ENCODE measurements at regions not wholly inside any gene's neighbourhood (a gene's known extent, or its start where the extent isn't known, plus 50 kb on each side); places are given as distances from the start of the nearest gene placed in this dataset.
"Not testable (repeated sequence)": the region's sequence is repeated elsewhere in the genome, so short reads cannot be mapped to it uniquely, and the experiment has no call there.

DNA sequence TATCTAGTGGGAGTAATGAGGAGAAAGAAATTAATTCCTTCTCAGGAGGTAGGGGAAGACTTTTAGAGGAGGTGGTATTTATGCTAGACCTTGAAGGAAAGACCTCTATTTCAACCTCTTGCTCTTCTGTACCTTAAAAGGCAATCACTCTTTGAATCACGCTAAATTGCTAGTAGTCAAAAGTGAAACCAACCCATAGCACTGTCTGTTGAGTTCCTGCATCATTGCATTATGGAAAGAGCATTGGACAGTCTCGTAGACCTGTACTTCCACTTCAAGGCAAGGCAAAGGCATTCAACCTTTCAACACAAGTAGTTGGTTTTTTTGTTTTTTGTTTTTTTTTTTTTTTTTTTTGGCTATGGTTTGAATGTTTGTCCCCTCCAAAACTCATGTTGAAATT lies 770.4 kb downstream of the ETS1 start:
- DNase-seq: no peak

DNA sequence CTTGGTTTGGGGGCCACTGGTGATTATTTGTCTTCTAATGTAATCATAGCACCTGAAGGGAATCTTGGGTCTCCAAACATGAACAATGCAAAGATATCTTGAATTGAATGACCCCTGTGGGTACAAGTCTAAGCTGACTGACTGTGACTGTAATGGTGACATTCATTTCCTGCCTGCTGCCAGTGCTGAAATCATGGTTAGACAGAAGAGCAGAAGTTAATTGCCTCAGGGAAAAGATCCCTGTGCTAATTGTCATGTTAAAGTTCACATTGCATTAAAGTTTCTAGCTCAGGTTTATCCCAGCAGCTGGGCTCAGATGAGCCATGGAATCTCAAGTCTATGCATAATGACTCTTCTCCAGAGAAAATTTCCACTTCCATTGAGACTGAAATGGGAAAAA lies 772.0 kb downstream of the ETS1 start:
- no peak for DNase-seq

DNA sequence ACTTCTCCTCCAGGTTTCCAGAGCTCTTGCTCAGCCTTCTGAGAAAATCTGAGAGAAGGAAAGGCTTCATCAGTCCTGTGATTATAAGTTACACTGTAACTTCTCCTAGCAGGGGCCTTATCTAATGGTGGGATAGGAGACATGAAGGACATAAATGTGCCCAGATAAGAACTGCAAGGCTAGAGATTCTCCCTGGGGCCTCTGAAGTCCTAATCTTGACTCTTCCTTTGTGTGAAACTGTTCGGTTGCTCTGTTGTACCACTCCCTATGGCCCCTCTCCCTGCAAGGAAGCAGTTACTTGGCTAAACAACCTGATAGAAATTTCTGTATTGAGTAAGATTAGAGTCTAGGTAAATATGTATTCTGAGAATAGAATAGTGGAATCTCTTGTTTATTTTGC lies 780.9 kb downstream of the ETS1 start:
- DNase-seq: no peak

DNA sequence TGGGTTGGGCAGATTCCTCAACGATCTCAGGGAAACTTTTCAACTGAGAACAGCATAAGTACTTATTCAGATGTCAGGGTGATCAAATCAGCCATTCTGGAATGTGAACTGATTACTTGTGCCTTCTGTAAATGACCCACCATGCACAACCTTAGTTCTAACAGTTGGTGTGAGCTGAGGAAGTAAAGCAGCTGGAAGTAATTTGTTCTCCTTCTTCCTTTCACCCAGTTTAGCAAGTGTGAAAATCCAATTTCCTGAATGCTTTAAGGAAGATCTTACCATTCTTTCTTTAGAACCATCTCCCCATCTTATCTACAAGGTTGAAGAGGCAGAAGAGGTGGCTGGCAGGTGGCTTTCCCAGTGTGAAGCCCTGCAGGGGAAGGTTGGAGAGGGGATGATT lies 781.6 kb downstream of the ETS1 start:
- no peak for DNase-seq

DNA sequence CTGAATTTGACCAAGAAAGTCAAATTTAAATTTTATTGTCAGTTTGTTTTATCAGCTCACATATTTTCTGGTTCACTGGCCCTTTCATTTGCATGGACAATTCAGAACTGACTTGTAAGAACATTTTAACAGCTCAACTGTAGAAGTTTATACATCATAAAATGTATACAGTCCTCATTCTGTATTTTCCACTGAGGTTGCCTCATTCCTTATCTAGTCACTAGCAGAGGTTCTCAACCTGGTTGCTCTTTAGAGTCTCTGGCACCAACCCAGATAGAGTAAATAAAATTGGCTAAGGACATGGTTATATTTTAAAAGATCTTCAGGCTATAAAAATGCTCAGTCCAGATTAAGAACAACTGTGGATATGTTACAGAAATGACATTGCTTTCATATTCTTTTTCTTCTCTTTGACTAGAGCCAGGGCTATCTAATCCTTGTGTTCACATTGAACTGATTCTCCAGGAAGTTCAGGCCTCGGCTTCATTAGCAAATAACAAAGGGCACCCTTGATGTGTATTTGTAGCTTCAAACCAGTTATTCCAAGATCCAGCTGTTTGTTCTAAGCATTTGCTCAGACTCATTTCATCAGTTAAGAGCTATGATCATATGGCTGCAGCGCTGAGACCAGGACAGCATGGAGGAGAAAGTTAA lies 782.5 kb downstream of the ETS1 start:
- no peak for DNase-seq

DNA sequence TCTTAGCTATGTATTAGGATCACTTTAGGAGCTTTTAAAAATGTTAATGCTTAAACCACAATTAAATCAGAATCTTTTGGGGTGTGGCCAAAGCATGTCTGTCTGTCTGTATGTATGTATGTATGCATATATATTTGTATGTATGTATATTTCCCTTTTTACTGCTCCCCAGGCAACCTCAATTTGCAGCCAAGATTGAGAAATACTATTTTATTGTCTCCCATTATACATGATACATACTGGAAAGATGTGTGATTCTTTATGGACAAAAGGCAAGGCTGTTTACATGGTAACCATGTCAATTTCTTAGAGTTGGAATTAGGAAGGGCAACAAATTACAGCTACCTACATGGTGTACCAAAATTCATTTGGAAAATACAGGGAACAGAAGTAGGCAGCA lies 783.6 kb downstream of the ETS1 start:
- DNase-seq: no peak

DNA sequence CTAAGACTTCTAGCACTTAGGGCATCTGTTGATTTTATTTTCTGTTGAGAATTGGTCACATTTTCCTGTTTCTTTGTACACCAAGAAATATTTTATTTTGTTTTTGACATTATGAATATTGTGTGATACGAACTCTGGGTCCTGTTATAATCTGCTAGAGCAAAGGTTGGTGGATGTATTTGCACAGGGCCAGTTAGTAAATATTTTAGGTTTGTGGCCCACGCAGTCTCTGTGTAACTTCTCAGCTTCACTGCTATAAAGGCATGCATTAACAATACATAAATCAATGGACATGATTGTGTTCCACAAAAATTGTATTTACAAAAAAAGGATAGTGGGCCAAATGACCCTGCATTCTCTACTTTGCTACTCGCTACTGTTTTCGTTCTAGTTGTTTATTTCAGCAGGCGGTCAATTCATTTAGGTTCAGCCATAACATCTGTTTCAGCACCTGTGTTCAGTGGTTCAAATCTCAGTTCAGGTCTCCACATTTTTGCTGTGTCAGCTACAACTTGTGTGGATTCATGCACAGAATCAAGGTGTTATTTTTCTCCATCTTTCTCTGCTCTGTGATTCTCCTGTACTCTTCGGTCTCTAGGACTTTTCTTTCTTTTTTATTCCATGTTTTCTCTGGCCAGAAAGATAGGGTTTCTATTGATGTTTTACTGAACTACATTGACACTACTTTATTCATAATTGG lies 786.2 kb downstream of the ETS1 start:
- no peak for DNase-seq

DNA sequence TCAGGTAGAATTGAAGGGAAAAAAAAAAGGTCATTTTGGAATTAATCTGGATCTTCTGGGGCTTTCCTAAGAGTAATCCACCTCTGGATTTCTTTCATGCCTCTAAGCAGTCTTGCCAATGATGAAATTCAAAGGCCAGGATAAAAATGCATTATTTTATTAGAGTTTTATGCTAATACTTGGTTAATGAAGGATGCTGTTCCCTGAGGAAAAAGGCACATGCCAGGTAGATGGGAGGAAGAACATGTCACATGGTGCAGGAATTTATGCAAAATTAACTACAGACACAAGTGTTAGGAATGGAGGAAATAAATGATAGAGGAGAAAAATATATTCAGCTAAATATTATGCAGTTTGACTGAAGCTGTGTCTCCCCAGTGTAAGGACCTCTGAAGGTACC lies 792.0 kb downstream of the ETS1 start:
- DNase-seq: no peak

DNA sequence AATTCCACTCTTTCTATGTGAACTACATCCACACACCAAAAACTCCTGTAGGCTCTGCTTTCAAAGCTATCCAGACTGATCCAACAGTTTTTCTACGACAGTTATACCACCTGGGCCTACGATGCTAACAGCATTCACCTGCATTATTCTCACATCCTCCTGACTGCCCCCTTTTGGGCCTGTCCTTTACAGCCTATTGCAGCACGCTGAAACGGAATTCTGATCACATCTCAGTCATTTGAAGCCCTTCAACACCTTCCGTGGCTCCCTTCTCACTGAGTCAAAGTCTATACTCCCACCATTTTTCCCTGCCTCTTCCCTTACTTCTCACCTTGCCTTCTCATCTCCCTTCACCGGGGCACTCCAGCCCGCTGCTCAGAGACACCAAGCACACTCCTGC lies 791.3 kb upstream of the KIRREL3 start:
- DNase-seq: no peak

DNA sequence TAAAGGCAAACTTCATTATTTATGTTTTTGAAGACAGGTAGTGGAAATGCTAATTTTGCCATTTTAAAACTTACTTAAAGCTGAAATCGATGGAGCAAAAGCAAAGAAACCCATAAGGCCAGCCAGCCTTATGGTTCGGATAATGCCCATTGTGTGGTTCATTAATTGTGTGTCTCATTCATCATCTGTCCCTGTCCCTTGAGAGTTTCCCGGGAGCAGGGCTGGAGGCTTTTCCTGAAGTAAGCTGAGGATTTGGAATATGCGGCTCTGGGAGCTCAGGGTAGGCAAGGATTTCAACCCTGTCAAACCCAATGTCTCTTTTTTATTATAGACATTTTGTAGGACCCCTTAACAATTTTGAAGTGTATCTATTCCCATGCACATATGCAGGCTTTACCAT lies 790.0 kb upstream of the KIRREL3 start:
- no peak for DNase-seq

DNA sequence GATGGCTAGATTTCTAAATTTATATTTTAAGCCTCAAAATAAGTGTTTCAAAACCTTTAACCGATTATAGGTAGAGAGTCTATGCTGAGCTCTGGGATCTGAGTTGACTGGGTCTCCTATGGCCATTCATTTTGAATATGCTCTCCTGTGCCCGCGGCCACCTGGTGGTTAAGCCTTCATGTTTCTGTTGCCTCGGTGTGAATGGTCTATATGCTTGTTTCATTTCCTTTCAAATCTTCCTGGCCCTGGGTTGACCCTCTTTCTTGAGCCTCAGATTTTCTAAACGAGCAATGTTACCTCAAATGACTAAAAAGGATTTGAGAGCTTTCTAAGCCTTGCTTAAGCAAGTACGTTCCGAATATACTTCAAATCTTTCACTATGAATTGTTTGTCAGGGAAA lies 789.4 kb upstream of the KIRREL3 start:
- DNase-seq: no peak

DNA sequence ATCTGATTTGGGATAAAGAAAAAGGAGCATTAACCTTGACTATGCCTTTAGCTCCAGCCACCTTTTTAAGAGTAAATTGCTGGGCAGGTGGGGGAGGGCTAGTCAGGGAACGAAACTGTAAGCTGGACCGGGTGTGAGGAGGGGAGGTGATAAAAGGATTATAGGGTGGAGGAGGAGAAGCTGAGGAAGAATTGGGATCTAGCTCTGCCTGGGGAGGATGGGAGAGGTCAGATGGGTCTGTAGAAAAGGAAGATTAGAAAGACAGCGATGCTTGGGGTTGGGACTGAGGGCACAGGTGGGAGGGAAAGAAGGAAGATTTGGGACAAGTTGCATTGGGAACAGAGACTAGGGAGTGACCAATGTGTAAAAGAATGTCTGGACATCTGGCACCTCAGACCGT lies 772.4 kb upstream of the KIRREL3 start:
- DNase-seq: not testable (repeated sequence)

DNA sequence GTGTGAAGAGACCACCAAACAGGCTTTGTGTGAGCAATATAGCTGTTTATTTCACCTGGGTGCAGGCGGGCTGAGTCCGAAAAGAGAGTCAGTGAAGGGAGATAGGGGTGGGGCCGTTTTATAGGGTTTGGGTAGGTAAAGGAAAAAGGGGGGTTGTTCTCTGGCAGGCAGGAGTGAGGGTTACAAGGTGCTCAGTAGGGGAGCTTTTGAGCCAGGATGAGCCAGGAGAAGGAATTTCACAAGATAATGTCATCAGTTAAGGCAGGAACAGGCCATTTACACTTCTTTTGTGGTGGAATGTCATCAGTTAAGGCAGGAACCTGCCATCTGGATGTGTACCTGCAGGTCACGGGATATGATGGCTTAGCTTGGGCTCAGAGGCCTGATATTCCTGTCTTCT lies 768.4 kb upstream of the KIRREL3 start:
- DNase-seq: not testable (repeated sequence)

DNA sequence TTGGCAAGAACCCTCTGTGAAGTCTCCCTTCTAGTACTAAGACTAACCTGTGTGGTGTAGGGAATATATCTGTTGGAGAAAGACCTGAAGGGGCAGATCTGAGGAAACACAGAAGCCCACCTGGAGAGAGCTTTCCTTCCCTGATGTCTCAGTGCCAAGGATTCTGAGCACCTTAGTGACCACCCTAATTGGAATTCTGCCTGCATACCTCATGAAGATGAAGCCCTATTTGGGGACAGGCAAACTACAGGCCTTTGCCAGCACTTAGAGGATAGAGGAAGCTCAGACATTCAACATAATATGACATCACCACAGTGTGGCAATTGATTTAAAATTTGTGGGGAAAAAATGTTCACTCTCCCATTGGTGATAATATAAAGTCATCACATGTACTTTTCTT lies 766.2 kb upstream of the KIRREL3 start:
- DNase-seq: no peak

DNA sequence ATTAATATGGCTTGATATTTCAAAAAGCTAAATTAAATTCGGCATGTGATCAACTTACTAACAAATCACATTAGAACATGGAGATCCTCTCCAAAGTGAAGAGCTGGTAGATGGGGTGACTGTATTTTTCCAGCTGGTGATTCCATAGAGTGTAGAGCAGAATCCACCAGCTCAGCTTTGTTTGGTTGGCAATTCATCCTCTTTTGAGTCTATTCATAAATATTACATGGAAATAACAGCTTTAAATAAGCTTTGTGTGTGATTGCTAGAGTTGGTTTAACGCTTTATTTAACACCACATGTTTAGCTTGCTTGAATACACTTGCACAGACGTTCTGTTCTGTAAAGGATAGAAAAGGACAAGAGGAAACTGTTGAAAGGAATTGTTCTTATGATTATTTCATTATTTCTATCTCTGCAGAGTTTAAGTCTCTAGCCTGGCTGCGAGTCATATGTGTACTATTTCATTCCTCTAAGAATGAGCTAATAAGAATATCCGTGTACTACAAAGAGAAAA lies 738.3 kb upstream of the KIRREL3 start:
- DNase-seq: no peak

DNA sequence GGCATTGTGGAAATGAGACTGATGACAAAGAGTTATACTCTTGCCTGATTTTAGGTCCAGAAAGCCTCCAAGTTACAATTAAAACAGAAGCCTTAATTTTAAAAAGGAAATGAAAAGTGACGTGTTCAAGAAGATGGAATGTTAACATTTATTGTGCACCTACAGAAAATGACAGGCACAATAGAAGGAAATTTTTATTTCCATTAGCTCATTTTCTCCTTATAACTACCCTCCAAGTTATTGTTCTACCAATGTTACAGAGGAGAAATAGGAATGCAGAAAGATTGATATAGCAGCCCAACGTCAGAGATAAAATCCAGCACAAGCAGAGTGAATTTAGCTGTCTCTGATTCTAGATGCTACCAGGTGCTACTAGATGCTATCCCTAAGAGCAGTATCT lies 736.9 kb upstream of the KIRREL3 start:
- no peak for DNase-seq

DNA sequence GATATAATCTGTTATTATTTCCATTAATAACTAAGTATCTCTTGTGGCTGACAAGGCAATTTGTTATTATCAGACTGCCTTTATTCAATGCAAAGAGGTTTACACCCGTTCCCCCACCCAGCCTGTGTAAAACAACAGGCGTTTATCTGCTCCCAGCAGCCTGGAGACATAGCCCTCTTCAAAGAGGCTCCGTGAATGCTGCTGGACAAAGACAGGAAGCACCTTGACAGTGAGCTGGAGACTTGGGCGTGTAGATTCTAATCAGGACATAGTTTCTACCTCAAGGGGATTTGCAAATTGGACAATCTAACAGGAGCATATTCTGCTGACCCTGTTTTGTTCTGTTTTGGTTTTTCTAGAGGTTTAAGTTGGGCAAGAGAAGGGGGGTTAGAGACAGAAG lies 733.0 kb upstream of the KIRREL3 start:
- DNase-seq: no peak

DNA sequence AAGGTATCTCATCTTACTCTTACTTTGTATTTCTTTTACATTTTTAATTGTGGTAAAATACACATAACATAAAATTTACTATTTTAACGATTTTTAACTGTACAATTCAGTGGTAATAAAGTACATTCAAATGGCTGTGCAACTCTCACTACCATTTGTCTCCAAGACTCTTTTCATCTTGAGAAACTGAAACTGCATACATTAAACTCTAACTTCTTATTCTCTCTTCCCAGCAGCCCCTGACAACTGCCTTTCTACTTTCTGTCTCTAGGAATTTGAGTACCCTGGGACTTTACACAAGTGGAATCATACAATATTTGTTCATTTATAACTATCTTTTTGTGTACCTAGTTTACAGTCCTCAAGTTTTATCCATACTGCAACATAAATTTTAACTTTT lies 725.8 kb upstream of the KIRREL3 start:
- no peak for DNase-seq

DNA sequence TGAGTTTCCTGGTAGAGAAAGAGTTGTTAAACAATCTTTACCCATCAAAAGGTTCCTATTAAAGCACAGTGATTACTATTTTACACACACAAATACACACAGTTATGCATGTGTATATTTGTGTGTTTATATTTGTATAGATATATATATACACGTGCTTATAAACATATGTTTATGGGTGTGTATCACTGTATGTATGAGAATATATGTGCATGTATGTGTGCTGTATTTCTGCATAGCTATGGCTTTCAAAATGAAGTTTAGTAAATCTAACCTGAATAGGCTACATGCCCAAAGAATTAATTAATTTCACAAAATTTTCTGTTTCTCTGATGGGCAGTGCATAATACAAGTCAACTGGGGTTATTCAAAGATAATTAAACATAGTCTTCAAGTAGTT lies 723.1 kb upstream of the KIRREL3 start:
- no peak for DNase-seq

DNA sequence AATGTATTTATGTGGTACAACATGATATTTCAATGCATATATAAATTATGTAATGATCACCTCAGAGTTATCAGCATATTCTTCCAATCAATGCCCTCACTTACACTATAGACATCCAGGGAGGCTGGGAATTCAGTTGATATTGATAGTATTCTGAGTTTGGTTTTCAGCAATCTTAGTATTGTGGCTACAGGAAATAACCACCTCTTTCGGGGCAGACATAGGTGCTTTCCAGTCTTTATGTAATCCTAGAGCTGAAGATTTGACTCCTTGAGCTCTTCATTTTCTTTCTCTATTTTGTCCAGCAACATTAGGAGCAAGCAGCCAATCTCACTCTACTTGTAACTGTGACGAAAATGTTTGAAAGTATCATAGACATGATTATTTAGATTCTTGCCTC lies 712.7 kb upstream of the KIRREL3 start:
- no peak for DNase-seq

DNA sequence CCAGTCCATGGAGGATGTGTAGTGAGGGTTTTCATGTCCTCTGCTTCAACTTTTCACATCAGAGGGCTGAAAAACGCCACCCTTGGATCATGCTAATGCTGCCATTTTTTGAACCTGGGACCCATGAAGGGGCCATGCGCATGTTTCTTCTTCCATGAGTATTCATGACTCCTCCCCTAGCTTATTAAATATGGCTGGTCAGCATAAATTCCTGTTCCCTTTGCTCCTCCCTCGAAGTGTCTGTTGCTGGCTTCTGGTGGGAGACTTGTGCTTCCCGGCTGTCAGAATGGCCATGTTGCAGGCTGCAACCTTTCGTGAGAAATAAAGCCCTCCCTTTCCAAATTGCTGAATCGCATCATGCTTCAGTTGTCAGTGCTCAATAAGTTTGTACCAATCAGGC lies 711.2 kb upstream of the KIRREL3 start:
- no peak for DNase-seq

DNA sequence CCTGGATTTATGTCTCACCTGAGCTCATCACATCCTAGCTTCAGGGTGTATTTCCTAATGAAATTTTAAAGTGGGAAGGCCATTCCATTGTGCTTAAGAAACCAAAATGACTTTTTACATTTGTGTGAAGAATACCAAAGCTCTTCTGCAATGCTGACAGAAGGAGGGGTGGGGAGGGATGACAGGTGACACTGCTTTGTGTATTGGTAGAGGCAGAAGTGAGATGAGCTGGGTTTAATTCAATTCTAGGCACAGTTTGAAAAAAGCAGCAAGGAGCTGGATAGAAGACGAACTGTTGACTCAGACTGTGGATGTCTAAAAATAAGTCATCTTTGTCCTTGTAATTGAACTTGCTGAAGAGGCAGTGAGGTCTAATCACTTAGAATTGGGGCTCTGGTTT lies 710.3 kb upstream of the KIRREL3 start:
- DNase-seq: no peak

DNA sequence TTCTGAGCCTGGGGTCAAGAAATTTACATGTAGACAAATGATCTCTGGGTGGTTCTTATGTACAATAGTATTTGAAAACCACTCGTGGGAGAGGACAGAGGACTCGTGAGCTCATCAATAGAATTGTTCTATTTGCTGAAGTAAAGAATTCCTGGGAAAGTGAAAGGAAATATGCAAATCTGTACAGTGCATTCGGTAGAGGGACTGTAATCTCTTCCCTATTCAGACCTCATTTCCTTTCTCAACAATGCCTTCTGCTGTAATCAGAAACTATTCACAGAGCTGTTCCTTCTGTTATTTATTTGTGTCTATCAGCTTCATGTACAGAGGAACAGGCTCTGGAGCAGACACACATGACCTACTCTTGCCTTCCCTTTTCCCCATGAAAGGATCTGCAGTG lies 709.4 kb upstream of the KIRREL3 start:
- DNase-seq: no peak

DNA sequence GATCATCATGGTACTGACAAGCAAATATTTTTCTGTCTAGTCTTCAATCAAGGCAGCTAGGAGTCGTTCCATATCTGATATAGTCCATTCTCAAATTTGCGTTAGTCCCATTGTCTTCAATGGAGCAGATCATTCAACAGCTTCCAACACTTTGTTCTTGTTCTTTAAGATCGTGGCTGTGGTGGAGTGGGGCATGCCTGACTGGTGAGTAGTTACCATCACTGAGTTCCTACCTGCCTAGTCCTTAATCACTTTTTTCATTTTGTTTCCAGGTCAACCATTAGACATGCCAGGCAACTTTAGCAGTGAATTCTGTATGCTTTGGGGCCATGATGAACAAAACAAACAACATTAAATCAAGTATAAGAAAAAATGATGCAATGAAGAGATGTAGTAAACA lies 693.1 kb upstream of the KIRREL3 start:
- DNase-seq: no peak

All from occipital lobe (tissue), 1 donor.